ENCODE measurements at regions not wholly inside any gene's neighbourhood (a gene's known extent, or its start where the extent isn't known, plus 50 kb on each side); places are given as distances from the start of the nearest gene placed in this dataset.

DNA sequence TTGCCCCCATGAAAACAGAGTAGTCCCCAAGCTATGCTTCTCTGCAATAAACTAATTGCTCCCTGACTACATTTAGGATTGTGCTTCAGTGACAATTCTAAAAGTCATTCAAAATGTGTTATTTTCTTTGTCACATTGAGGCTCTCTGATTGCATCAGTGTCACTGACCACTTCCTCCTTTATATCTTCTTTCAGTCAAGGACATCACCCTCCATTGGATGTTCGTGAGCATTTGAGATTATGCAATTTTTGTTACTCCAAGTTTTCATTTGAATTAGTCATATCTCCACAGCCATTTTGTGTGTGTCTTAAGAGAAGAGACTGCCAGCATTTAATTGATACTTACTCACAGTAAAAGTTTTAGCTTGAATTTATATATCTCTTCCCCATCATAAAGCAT lies 780.8 kb upstream of the GCFC2 start:
- TF ChIP-seq, protein P1, sequence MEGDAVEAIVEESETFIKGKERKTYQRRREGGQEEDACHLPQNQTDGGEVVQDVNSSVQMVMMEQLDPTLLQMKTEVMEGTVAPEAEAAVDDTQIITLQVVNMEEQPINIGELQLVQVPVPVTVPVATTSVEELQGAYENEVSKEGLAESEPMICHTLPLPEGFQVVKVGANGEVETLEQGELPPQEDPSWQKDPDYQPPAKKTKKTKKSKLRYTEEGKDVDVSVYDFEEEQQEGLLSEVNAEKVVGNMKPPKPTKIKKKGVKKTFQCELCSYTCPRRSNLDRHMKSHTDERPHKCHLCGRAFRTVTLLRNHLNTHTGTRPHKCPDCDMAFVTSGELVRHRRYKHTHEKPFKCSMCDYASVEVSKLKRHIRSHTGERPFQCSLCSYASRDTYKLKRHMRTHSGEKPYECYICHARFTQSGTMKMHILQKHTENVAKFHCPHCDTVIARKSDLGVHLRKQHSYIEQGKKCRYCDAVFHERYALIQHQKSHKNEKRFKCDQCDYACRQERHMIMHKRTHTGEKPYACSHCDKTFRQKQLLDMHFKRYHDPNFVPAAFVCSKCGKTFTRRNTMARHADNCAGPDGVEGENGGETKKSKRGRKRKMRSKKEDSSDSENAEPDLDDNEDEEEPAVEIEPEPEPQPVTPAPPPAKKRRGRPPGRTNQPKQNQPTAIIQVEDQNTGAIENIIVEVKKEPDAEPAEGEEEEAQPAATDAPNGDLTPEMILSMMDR (IDR thresholded peaks at IDR 0.05; ENCODE audit: borderline replicate concordance, extremely low read depth, low read length, poor library complexity, severe bottlenecking): no peak
- TF ChIP-seq EZH2 (IDR thresholded peaks at IDR 0.05; ENCODE audit: borderline replicate concordance, low read depth, low read length, severe bottlenecking): no peak
